A549 (cell line): ENCODE measurements at regions not wholly inside any gene's neighbourhood (a gene's known extent, or its start where the extent isn't known, plus 50 kb on each side); places are given as distances from the start of the nearest gene placed in this dataset.

Source experiments
- ATAC-seq, 2 experiments: fragments of 200-7000 bp in 1 of 2; fragments of >200 bp in 1 of 2; cut with Nextera tagmentation in 1 of 2; cut with Tn5 transposase in 1 of 2; 3 replicates each; pipeline versions ENCODE4 v1.8.0 to v1.9.1; 2018 to 2020; ENCODE audit warnings: mild to moderate bottlenecking in 1 of 2, moderate library complexity in 1 of 2
- CTCF ChIA-PET: fragments of 300-600 bp; sonication (Branson Sonifier 250); formaldehyde crosslinking; extraction: SDS; loops from one replicate; lab custom pipeline; 2021; ENCODE audit warnings: antibody characterized with exemption, inconsistent platforms; lab: Yijun Ruan, JAX
- POLR2A ChIA-PET: fragments of 350-600 bp; formaldehyde crosslinking; extraction: SDS; loops from one replicate; lab custom pipeline; 2021; ENCODE audit warnings: antibody characterized with exemption, inconsistent platforms; lab: Yijun Ruan, JAX
- DNase-seq, 2 experiments: peaks; one replicate each; pipeline versions ENCODE4 v3.0.0 to v3.0.0-alpha.2; 2011 to 2016; ENCODE audit warnings: low read depth in 1 of 2, low spot score in 1 of 2
- FAIRE-seq: peaks from 2 replicates; lab custom pipeline; 2011; peaks lifted over from hg19 to GRCh38; lab: Jason Lieb, UNC
- H3K27ac ChIP-seq, 2 experiments: fragments of >200 bp; sonication (Bioruptor Twin); formaldehyde crosslinking; 3 replicates each; pipeline ENCODE4 v1.5.1; 2016 to 2017
- H3K4me1 ChIP-seq: fragments of >200 bp; sonication (Bioruptor Twin); formaldehyde crosslinking; 3 replicates; pipeline ENCODE4 v1.6.1; 2016
- H3K4me2 ChIP-seq: fragments of >200 bp; sonication (Bioruptor Twin); formaldehyde crosslinking; 3 replicates; pipeline ENCODE4 v1.6.1; 2016
- H3K4me3 ChIP-seq: fragments of >200 bp; sonication (Bioruptor Twin); formaldehyde crosslinking; 3 replicates; pipeline ENCODE4 v1.5.1; 2016
- H3K9me3 ChIP-seq: fragments of >200 bp; sonication (Bioruptor Twin); formaldehyde crosslinking; 3 replicates; pipeline ENCODE4 v1.6.1; 2016
- CEBPB ChIP-seq, 2 experiments: fragments of >200 bp in 1 of 2; sonication (Bioruptor Twin) in 1 of 2; formaldehyde crosslinking in 1 of 2; IDR thresholded peaks; 2 replicates each; pipeline ENCODE4 v1.6.1; 2012 to 2016
- EP300 ChIP-seq, 2 experiments: fragments of >200 bp; sonication (Bioruptor Twin); formaldehyde crosslinking; IDR thresholded peaks; 2 replicates in 1 of 2; 3 replicates in 1 of 2; pipeline ENCODE4 v1.6.1; 2016 to 2017
- ESRRA ChIP-seq: fragments of 150-350 bp; IDR thresholded peaks from 2 replicates; pipeline ENCODE4 v1.6.1; 2014; ENCODE audit warnings: mild to moderate bottlenecking, low read length, borderline replicate concordance
- FOSL2 ChIP-seq, 2 experiments: fragments of 450-650 bp in 1 of 2; fragments of >200 bp in 1 of 2; sonication (Bioruptor Twin) in 1 of 2; formaldehyde crosslinking; IDR thresholded peaks; 2 replicates each; pipeline versions ENCODE4 v1.5.0 to v1.6.1; 2016 to 2020; ENCODE audit warnings: mild to moderate bottlenecking in 1 of 2, moderate library complexity in 1 of 2
- GATA3 ChIP-seq: IDR thresholded peaks from 2 replicates; pipeline ENCODE4 v1.6.1; 2012; ENCODE audit warnings: borderline replicate concordance
- HEYL ChIP-seq: fragments of 250-450 bp; sonication (Bioruptor Pico); IDR thresholded peaks from 2 replicates; pipeline ENCODE4 v1.8.0; 2021; ENCODE audit warnings: mild to moderate bottlenecking, moderate library complexity
- JUN ChIP-seq, 2 experiments: fragments of >200 bp; sonication (Bioruptor Twin); formaldehyde crosslinking; IDR thresholded peaks; 2 replicates in 1 of 2; 3 replicates in 1 of 2; pipeline ENCODE4 v1.6.1; 2016 to 2017
- JUNB ChIP-seq: fragments of >200 bp; sonication (Bioruptor Twin); formaldehyde crosslinking; IDR thresholded peaks from 2 replicates; pipeline ENCODE4 v1.6.1; 2016
- MAFK ChIP-seq: fragments of 450-650 bp; IDR thresholded peaks from 2 replicates; pipeline ENCODE4 v1.6.1; 2014; ENCODE audit not compliant: partially characterized antibody
- MYC ChIP-seq: IDR thresholded peaks from 2 replicates; pipeline ENCODE4 v1.6.1; 2012; ENCODE audit warnings: mild to moderate bottlenecking, inconsistent platforms, low read length, improper control_type of control experiment, borderline replicate concordance
- NPAS2 ChIP-seq: fragments of 250-450 bp; sonication (Bioruptor Pico); IDR thresholded peaks from 2 replicates; pipeline ENCODE4 v1.8.0; 2022; ENCODE audit warnings: mild to moderate bottlenecking, moderate library complexity, borderline replicate concordance
- RAD21 ChIP-seq, 2 experiments: fragments of >200 bp in 1 of 2; sonication (Bioruptor Twin) in 1 of 2; formaldehyde crosslinking in 1 of 2; IDR thresholded peaks in 1 of 2; conservative IDR thresholded peaks in 1 of 2; 2 replicates in 1 of 2; 3 replicates in 1 of 2; pipeline ENCODE4 v1.6.1; 2012 to 2018; ENCODE audit warnings: inconsistent platforms in 1 of 2
- RARB ChIP-seq: fragments of 250-450 bp; sonication (Bioruptor Pico); IDR thresholded peaks from 2 replicates; pipeline ENCODE4 v1.8.0; 2021; ENCODE audit warnings: mild to moderate bottlenecking, moderate library complexity
- SREBF2 ChIP-seq: fragments of 450-650 bp; IDR thresholded peaks from 2 replicates; pipeline ENCODE4 v1.6.1; 2014; ENCODE audit warnings: mild to moderate bottlenecking, moderate library complexity
- WGBS: methylation state at CpG from one replicate; pipeline ENCODE4 v1.1.6; 2017; ENCODE audit errors: missing lambda C conversion rate; 5-methylcytosine and 5-hydroxymethylcytosine counted together
- TF ChIP-seq, protein P1 (sequence below): fragments of >200 bp; sonication (Bioruptor Twin); formaldehyde crosslinking; IDR thresholded peaks from 2 replicates; pipeline ENCODE4 v1.6.1; 2016
- TF ChIP-seq, protein P2 (sequence below): fragments of >200 bp; sonication (Bioruptor Twin); formaldehyde crosslinking; IDR thresholded peaks from 3 replicates; pipeline ENCODE4 v1.6.1; 2016
- TF ChIP-seq, protein P3 (sequence below): IDR thresholded peaks from 2 replicates; pipeline ENCODE4 v1.6.1; 2012
- TF ChIP-seq, protein P4 (sequence below): fragments of 450-650 bp; IDR thresholded peaks from 2 replicates; pipeline ENCODE4 v1.6.1; 2014; ENCODE audit warnings: antibody characterized with exemption
- TF ChIP-seq, protein P5 (sequence below): fragments of >200 bp; sonication (Bioruptor Twin); formaldehyde crosslinking; IDR thresholded peaks from 3 replicates; pipeline ENCODE4 v1.5.1; 2016
- TF ChIP-seq, protein P6 (sequence below): IDR thresholded peaks from 2 replicates; pipeline ENCODE4 v1.6.1; 2012

DNA sequence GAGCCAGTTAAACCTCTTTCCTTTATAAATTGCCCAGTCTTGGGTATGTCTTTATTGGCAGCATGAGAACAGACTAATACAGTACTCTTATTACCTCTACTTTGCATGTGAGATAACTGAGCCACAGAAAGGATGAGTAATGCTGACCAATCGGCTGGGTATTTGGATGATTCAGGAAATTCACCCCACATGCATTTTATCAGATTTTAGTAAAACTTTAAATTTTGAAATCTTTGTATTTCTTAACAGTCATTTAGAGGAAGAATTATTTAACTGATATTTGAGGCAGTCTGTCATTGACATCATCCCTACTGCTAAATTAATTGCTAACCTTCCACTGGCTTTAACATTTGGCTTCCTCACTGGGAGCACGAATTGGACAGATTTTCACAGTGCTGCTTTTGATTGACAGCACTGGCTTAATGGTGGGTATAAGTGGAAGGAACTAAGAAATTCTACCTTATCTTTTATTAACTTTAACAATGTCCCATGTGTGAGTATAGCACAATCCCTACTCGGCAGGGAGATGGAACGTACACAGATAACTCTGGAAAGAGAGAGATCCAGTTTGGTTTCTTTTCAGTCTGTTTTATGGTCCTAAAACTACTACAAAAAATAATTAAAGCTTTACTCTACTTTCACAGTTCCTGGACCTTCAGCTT, 261.0 kb downstream of the DACT1 start:
- H3K27ac ChIP-seq = peak overlapping the region; percentile 73 to 81; a peak in 5 of 6 replicates
- no peak overlapping the region for H3K4me3 ChIP-seq
- 12% methylated on average over 4 of the region's 4 CpGs for WGBS
- peak in 1 of 2 experiments; percentile 64 for DNase-seq
- ATAC-seq = peak; percentile 93
- ChIA-PET POLR2A (no interaction called here), CTCF (interaction anchor here (1.2 to 1.4 kb wide), 3 partner anchors 124 to 261 kb away, joined by 3 to 4 read pairs (median 4); partner anchors contain the start of gene DACT1)
- H3K9me3 ChIP-seq = peaks cover 5% of the 10 kb centered on the region; the same call in 2 of the 3 replicates
- TF ChIP-seq CEBPB (IDR thresholded peaks at IDR 0.05) (peak; percentile 25 to 65; a peak in 1 of 4 replicates), MYC (no peak), RARB (CRISPR knock-in tag) (no peak), ESRRA (no peak), EP300 (IDR thresholded peaks at IDR 0.05) (peak; percentile 78 to 81; a peak in 2 of 5 replicates), MAFK (no peak), JUN (IDR thresholded peaks at IDR 0.05) (peak; percentile 46 to 52; a peak in 2 of 5 replicates), JUNB (peak; percentile 95), RAD21 (conservative IDR thresholded peaks at IDR 0.05 in 1 of 2, IDR thresholded peaks at IDR 0.05 in 1 of 2) (no peak; a peak in 1 of 5 replicates), FOSL2 (IDR thresholded peaks at IDR 0.05) (peak; percentile 95), FOSL2 (CRISPR knock-in tag; IDR thresholded peaks at IDR 0.05) (peak; percentile 86), SREBF2 (no peak), HEYL (CRISPR knock-in tag) (no peak), NPAS2 (CRISPR knock-in tag) (no peak), GATA3 (peak; percentile 80; the same call in 1 of the 2 replicates)
- TF ChIP-seq, protein P1, sequence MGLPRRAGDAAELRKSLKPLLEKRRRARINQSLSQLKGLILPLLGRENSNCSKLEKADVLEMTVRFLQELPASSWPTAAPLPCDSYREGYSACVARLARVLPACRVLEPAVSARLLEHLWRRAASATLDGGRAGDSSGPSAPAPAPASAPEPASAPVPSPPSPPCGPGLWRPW = peak; percentile 57; the same call in 1 of the 2 replicates
- TF ChIP-seq, protein P2, sequence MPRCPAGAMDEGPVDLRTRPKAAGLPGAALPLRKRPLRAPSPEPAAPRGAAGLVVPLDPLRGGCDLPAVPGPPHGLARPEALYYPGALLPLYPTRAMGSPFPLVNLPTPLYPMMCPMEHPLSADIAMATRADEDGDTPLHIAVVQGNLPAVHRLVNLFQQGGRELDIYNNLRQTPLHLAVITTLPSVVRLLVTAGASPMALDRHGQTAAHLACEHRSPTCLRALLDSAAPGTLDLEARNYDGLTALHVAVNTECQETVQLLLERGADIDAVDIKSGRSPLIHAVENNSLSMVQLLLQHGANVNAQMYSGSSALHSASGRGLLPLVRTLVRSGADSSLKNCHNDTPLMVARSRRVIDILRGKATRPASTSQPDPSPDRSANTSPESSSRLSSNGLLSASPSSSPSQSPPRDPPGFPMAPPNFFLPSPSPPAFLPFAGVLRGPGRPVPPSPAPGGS = 0 out of 3 replicates have a peak, but pooled peaks have one; percentile 18
- TF ChIP-seq, protein P3, sequence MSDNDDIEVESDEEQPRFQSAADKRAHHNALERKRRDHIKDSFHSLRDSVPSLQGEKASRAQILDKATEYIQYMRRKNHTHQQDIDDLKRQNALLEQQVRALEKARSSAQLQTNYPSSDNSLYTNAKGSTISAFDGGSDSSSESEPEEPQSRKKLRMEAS = no peak
- TF ChIP-seq, protein P4, sequence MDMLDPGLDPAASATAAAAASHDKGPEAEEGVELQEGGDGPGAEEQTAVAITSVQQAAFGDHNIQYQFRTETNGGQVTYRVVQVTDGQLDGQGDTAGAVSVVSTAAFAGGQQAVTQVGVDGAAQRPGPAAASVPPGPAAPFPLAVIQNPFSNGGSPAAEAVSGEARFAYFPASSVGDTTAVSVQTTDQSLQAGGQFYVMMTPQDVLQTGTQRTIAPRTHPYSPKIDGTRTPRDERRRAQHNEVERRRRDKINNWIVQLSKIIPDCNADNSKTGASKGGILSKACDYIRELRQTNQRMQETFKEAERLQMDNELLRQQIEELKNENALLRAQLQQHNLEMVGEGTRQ = no peak
- TF ChIP-seq, protein P5, sequence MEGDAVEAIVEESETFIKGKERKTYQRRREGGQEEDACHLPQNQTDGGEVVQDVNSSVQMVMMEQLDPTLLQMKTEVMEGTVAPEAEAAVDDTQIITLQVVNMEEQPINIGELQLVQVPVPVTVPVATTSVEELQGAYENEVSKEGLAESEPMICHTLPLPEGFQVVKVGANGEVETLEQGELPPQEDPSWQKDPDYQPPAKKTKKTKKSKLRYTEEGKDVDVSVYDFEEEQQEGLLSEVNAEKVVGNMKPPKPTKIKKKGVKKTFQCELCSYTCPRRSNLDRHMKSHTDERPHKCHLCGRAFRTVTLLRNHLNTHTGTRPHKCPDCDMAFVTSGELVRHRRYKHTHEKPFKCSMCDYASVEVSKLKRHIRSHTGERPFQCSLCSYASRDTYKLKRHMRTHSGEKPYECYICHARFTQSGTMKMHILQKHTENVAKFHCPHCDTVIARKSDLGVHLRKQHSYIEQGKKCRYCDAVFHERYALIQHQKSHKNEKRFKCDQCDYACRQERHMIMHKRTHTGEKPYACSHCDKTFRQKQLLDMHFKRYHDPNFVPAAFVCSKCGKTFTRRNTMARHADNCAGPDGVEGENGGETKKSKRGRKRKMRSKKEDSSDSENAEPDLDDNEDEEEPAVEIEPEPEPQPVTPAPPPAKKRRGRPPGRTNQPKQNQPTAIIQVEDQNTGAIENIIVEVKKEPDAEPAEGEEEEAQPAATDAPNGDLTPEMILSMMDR = no peak
- TF ChIP-seq, protein P6, sequence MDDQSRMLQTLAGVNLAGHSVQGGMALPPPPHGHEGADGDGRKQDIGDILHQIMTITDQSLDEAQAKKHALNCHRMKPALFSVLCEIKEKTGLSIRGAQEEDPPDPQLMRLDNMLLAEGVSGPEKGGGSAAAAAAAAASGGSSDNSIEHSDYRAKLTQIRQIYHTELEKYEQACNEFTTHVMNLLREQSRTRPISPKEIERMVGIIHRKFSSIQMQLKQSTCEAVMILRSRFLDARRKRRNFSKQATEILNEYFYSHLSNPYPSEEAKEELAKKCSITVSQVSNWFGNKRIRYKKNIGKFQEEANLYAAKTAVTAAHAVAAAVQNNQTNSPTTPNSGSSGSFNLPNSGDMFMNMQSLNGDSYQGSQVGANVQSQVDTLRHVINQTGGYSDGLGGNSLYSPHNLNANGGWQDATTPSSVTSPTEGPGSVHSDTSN = 0 out of 2 replicates have a peak, but pooled peaks have one; percentile 33
- peak overlapping the region; percentile 50 for H3K4me2 ChIP-seq
- FAIRE-seq = no peak
- peaks cover 23% of the 10 kb centered on the region for H3K4me1 ChIP-seq
